Left forelimb (tissue), 1 donor: ENCODE measurements at regions not wholly inside any gene's neighbourhood (a gene's known extent, or its start where the extent isn't known, plus 50 kb on each side); places are given as distances from the start of the nearest gene placed in this dataset.

Source experiments
- DNase-seq: peaks from one replicate; pipeline ENCODE4 v3.0.0-alpha.2; 2018; ENCODE audit warnings: low spot score

DNA sequence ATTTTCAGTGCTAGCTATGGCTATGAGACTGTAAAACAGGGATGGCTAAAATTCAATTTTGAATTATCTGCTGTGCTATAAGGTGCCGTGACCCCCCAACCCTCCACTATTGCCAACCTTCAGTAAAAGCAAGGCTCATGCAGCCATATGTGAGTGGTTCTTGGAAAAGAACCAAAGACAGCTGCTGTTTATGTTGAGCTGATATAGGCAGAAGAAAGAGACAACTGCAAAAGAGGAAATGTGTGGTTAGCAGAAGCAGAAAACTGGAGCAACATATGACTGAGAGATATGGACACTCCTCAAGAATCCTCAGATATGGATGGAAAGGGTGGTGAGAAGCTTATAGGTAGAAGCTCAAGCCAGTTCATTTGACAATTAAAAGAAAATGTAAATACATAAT lies 200.3 kb downstream of the TLE1 start:
- no peak for DNase-seq

DNA sequence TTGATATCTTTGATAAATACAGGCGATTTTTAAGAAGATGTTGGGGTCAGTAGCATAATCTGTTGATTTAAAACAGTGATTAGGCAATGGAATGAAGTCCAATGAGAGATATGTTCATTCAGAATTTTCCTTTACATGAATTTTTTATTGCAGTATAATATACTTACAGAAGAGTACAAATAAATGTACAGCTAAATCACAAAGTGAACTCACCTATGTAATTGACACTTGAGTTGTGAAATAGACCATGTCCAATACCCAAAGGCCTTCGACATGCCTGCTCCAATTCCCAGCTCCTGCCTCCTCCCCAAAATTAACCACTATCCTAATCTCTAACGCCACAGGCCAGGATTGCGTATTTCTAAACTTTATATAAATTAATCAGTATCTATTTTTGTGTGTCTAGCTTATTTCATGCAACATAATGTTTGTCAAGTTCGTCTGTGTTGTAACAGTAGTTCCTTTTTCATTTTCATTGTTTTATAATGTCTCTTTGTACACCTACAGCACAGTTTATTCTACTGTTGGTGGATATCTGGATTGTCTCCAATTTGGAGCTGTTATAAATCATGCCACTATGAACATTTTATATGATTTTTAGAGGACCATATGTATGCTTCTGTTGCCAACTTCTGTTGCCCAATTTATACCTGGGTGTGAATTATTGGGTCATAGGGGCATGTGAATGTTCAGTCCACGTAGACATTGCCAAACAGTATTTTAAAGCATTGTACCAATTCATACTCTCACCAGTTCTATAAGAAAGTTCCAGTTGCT lies 208.3 kb downstream of the TLE1 start:
- no peak for DNase-seq

DNA sequence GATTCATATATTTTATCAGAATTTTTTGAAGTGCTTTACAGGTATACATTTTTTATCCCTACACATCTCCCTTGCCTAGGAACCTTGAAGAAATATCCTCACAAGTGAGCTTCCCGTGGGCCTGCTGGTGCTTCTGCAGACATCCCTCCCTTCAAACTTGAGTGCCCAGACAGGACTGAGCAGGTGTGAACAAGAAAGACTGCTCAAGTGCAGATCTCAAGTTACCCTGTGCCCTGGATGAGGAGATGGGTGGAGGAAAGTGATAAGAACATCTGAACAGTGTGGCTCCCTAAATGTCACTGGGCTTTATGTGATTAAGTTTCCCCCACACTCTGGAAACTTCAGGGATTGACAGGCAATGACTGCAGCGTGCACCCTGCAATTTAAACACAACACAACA lies 209.8 kb downstream of the TLE1 start:
- DNase-seq: no peak

DNA sequence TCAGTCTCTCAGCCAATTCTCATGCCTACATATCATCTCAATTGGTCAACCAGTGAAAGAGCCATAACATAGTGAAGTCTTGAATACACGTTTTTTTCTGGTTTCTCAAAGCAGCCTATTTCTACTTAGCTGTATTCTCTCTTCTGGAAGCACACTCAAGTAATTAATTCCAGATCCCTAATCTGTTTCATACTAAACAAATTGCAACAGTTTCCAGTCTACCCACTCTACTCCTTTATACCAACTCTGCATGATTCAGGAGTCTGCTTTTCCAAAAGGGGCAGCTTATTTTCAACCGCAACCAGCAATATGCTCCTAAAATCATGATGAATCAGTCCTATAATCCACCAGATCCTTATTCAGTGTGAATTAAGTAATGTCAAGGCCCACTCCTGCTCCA lies 211.7 kb downstream of the TLE1 start:
- no peak for DNase-seq

DNA sequence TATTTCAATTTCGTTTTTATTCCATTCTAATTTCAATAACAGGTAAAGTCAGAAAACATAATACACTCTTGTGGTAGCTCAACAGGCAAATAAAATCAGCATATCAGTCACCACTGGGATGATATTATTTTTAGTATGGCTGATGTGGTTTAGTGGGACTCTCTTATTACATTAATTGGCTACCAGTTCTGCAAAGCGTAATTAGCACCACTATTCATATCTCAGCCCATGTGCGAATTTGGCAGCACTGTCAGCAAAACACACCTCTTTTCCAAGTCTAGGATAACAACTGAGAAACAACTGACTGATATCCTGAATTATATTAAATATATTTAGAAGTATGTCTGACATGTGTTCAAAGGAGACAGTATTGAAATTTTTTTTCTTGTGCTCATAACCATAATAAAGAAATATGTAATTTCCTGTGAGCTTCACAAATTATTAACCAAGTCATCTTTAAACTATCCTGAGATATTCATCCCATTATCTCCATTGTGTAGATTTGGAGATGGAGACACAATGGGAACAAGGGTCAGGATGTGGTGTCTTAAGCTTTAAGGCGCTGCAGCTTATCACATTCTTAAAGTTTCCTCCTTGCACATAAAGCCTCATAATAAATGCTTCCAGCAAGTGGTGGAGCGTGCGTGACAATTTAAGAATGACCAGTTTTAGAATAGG lies 212.4 kb downstream of the TLE1 start:
- no peak for DNase-seq

DNA sequence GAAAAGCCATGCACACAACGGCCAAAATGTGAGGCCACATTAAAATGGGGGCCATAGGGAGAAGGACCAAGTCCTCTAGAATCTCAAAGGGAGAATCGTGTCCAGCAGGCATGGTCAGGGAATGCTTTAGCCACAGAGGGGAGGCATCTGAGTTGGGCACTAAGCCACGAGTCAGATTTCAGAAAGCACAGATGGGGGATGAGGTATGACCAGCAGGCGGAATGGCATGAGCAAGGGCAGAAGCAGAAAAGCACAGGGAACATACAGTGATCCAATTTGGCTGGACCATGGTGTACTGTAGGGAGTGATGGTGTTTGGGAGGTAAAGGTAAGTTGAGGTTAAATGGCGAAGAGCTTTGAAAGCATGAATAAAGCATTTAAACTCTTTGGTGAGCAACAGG lies 214.6 kb downstream of the TLE1 start:
- DNase-seq: no peak

DNA sequence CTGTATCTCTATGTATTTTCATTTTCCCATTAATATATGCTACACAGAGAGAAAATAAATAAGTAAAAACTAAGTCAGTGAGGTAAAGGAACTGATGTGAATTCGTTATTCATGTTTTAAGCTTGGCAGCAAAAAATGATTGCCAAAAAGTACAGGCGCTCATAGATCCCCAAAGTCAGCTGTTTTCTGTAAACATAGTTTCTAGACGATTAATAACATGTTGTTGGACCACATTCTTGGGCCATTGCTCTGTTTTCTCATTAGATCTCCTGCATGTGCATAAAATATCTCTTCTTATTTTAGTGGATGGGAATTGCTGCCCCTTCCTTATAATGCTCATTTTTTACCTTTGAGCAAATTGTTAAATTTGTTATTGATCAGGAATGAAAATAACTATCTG lies 215.2 kb downstream of the TLE1 start:
- no peak for DNase-seq

DNA sequence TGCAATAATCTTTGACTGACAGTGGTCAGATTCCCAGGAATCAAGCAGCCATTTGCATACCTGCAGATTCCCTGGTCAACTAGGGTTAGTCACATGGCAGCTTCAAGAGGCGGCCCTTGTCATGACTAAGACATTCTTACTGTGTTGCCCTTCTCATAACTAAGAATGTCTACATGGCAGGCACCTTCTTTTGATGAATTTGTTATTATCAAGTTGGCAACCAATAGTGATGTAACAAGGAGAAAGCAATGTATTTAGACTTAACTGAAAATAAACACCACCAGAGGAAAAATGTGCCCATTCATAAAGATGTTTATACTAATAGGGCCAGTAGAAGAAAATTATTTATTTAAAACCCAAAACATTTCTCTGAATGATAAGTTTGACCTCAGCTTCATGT lies 215.6 kb downstream of the TLE1 start:
- no peak for DNase-seq

DNA sequence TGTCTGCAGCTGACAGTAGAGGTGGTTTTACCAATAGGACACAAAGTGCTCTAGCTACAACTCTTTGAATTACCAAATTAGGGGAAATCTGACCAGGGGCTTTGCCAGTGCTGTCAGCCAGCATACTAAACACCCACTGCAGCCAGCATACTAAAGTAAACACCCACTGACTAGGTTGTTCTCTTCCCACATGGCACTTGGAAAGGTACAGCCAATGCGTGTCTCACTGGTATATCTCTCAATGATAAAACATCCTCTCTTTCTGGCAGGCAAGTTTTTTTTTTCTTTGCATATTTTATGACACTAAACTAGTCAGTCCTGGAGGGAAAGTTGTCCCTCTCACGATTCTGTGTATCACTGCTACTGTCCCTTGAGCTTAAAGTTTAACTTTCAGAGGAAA lies 216.1 kb downstream of the TLE1 start:
- DNase-seq: no peak

DNA sequence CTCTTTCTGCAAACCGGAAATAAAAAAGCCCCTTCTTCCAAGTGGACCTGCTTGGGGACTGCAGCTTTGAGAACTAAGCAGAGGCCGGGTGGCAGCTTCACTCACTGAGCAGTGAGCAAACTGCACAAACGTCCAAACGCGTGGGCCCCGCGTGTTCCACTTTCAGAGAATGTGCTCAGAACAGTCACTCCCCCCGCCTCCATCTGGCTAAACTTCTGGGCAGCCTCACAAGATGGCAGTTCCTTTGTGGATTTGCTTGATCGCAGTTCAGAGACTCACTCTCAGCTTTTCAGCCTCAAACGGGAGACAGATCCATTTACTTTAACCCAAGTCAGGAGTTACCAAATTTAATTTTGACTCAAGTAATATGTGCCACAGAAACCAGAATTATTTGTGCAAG lies 216.6 kb downstream of the TLE1 start:
- DNase-seq: no peak

DNA sequence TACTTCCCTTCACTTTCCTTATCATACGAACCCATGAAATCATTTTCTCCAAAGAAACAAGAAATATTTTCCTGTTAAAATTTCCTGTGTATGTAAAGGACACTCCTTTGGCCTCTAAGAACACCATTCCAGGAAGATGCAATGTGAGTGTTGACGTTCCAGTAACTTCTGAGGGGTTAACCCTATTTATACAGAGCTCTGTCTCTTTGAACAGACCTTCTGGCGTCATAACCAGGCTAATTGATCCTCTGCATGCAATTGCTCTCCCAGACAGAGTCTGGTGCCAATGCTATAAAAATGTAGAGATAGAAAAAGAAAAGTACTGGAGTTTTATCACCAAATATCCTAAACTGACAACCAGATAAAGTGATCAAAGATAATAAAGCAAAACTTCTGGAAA lies 218.5 kb downstream of the TLE1 start:
- no peak for DNase-seq

DNA sequence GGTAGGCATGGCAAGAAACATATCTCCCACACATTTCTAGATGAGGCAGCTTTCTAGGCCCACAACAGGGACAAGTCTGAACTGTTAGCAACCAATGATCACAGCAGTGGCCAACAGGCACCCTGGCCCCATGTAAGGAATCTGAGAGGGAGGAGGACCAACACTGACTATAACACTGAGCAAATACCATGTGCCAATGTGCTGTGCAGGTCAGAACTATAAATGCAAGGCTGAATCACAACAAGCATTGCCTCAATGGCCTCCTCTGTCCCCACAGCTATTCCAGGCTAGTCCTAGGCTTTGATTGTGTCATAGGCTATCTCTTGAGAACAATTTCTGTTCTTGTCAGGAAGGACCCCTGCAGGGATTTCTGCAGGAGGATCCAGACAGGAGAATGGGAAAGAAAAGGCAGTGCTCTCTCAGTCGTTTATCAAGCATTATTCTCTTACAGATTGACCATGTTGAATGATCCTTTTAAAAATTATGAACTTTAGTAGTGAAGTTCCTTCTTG lies 221.2 kb downstream of the TLE1 start:
- DNase-seq: no peak

DNA sequence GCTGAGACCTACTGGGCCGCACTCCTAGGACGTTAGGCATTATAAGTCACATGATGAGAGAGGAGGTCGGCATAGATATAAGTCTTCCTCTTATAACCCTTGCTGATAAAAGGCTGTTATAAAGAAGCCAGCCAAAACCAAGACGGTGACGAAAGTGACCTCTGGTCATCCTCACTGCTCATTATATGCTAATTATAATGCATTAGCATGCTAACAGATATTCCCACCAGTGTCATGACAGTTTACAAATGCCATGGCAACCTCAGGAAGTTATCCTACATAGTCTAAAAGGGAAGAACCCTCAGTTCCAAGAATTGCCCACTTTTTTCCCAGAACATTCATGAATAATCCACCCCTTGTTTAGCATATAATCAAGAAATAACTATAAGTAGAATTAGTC lies 222.4 kb downstream of the TLE1 start:
- no peak for DNase-seq

DNA sequence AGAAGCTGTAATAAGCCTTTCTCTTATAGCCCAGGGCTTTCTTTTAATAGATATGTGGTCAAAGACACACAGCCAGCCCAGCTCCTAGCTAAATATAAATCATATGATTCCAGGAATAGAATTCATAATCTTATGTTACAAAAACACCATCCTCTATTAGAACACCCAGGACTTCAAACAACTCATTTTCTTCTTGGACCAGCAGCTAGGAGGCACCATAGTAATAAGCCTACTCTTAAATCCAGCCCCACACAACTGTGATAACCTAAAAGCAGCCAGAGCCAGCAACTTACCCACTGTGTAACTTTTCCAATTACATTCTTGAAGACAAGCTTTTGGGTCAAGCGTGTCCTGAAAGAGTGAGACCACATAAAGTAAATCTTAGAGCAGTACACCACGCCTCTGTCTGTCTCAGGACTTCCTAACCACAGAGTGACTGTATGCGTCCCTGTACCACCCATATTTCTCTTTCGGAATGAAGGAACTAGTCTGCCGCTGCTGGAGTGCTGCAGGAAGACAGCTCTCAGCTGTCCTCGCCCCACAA lies 223.8 kb downstream of the TLE1 start:
- DNase-seq: no peak

DNA sequence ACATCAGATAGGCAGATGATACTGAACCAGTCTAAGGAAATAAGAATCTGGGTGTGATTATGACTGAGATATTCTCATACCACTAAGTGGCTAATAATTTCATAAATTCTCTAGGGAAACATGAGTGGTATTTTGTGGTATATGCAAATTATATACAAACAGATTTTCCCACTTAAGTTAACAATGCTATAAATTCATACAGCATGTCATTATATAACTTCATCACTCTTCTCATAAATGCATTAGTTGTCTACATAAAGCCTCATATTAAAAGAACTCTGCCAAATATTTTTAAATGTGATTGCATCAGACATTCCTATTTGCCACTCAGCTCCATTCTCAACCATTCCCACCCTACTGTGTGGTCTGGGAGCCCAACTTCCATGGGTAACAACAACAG lies 226.5 kb downstream of the TLE1 start:
- DNase-seq: no peak

DNA sequence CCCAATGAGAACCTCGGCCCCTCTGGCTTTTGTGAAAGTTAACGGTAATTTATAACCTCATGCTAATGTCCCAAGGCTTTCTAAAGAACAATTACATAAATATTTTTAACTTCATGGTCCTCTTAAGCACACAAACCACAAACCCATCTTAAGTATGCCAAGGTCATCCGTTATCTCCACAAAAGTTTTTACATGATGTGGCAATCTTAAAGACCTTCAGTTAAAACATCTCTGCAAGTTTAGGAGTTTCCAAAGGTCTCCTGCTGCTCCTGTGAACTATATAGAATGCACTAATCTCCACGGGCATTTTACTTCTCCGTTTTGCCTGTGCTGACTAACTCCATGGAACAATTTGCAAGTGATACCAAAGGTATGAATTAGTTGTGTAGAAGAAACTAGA lies 228.2 kb downstream of the TLE1 start:
- no peak for DNase-seq

DNA sequence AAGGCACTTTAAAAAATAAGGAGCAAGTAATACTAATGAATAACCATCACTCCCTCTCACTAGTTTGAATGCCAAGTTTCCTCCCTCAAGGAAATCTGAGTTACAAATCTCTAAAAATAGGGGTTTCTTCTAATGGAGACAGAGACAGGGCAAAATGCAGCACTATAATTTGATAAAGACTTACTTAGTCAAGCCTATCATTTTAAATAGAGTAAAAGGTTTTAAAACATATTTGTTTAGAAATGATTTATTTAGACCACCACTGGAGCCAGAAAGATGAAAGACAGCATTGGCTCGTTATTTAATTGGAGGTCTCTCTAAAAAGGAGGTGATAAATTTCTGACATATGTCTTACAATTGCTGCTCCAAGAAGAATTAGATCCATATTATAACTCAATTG lies 228.7 kb downstream of the TLE1 start:
- no peak for DNase-seq

DNA sequence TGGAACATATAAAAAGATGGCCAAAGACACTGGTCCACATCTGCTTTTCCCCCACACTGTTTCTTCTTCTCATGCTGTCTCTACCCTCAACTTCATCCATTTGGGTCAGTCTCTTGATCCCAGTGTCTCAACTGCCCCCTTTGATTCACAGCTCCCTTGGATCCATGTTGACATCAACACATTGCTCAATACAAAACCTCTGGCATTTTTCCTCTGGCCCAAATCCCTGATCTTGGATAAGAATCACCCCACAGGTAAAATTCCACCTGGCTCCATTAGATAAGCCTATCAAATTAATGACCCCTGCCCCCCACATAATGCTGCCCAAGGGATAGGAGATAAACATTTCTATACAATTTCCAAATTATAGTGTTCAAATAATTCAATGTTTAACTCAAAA lies 229.8 kb downstream of the TLE1 start:
- no peak for DNase-seq

DNA sequence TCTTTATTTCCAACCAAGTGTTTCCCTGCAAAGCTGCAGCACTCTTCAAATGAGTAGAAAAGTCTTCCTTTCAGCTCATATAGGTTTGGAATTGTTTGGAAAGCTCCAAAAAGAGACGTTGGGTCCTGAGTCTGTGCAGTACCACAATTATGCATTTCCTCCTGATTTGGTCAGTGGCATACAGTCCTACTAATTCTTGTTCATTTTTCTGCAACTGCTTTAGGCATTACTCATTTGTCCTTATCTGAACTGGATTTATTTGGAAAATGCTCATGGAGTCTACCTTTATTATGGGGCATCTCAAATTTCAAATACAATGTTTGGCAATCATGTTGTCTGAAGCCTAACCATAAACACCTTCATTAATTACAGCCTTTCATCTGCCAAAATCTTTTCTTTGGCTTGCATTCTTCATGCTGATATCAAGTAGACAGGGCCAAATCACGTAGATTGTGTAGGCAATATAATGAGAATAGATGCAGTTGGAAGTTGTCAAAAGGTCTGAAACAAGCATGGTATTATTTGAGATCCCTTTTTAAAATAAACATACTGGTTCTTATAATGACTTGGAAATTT lies 232.8 kb downstream of the TLE1 start:
- DNase-seq: no peak

DNA sequence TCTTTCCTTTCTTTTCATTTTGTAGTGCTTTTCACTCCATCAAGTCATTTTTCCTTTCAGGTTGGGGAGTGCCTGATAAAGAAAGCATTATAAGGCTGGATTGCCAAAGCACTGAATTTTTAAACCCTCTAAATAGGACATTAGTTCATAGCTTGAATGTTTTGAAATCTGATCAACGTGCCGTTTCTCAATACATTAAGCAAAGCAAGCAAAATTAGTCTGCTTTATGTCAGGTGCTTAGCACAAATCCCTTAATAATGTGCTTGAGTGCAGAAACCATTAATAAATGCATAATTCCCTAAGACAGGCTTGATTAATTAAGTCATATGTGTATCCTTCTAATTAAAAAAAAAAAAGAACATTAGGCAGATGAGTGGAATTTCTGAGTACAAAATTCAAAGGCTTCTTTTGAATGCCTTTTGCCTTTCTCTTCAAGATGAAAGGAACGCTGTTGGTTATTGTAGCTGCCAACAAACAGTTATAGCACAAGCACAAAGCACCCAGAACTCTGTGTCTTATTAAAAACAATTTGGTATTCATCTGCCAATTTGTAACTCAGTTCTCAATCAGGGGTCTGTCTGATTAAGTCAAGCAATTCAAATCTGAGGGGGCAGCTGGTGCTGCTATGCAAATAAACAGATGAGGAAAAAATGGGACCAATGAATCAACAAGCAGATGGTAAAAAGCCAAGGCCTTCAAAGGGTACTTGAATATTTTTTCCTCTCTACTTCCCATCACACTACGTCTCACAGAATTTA lies 233.7 kb downstream of the TLE1 start:
- no peak for DNase-seq

DNA sequence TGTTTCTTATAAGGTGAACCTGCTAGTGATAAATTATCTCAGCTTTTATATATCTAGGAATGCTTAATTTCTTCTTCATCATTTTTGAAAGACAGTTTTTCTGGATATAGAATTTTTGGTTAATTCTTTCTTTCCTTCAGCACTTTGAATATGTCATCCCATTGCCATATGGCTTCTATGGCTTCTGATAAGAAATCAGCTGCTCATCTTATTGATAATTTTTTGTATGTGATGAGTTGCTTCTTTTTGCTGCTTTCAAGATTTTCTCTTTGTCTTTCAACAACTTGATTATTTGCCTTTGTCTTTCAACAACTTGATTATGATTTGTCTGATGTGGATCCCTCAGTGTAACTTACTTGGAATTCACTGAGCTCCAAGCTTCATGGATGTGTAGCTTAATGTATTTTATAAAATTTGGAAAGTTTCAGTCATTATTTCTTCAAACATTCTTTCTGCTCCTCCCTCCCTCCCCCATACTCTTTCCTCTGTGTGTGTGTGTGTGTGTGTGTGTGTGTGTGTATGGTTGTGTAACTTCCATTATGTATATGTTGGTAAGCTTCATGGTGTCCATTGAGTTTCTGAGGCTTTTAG lies 243.9 kb downstream of the TLE1 start:
- no peak for DNase-seq

DNA sequence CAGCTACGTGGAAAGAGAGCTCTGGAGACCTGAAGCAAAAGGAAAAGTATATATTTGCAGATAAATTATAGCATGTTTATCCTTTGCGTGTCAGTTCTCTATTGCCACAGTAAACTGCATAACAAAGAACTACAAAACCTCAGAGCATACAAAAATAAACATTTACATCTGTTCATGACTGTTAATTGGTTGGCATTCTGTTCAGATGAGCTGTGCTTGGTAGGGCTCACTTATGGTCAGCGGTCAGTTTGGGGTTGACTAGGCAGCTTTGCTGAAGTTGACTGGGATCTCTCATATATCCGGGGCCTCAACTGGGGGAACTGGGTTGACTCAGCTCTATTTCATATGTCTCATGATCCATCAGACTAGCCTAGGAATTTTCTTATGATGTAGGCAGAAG lies 257.7 kb downstream of the TLE1 start:
- DNase-seq: no peak
